ENCODE measurements at regions not wholly inside any gene's neighbourhood (a gene's known extent, or its start where the extent isn't known, plus 50 kb on each side); places are given as distances from the start of the nearest gene placed in this dataset.
"Not testable (repeated sequence)": the region's sequence is repeated elsewhere in the genome, so short reads cannot be mapped to it uniquely, and the experiment has no call there.

DNA sequence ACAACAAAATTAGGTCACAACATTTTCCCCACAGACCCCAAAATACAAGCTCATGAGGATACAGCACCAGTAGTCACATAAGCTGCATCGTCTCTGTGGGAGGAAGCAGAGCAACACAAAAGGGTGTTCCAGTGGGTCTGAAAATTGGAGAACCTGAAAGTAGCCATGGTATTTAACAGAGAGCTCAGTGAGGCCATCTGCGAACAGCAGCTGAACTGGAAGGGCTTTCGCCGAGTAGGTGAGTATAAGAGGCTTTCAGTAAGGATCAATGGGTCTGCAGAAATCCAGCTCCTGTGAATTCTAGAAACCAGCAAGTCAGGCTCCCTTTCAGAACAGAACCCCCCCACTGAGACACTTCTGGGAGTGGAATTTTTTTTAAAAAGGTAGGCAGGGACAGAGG is 120.0 kb upstream of the RREB1 start:
- DNase-seq (ENCODE audit: low spot score): no peak
- TF ChIP-seq, protein P1, sequence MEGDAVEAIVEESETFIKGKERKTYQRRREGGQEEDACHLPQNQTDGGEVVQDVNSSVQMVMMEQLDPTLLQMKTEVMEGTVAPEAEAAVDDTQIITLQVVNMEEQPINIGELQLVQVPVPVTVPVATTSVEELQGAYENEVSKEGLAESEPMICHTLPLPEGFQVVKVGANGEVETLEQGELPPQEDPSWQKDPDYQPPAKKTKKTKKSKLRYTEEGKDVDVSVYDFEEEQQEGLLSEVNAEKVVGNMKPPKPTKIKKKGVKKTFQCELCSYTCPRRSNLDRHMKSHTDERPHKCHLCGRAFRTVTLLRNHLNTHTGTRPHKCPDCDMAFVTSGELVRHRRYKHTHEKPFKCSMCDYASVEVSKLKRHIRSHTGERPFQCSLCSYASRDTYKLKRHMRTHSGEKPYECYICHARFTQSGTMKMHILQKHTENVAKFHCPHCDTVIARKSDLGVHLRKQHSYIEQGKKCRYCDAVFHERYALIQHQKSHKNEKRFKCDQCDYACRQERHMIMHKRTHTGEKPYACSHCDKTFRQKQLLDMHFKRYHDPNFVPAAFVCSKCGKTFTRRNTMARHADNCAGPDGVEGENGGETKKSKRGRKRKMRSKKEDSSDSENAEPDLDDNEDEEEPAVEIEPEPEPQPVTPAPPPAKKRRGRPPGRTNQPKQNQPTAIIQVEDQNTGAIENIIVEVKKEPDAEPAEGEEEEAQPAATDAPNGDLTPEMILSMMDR (IDR thresholded peaks at IDR 0.05; ENCODE audit: extremely low read depth, missing control alignments): no peak

GRCh38 chr6:6990059-6990458 is 117.7 kb upstream of the RREB1 start:
- not testable (repeated sequence) for DNase-seq (ENCODE audit: low spot score)

GRCh38 chr6:6993503-6994237 is 114.1 kb upstream of the RREB1 start:
- no peak for DNase-seq (ENCODE audit: low spot score)

GRCh38 chr6:6994796-6995195 is 113.0 kb upstream of the RREB1 start:
- no peak for DNase-seq (ENCODE audit: low spot score)
- TF ChIP-seq, protein P1 (IDR thresholded peaks at IDR 0.05; ENCODE audit: extremely low read depth, missing control alignments): no peak

More at GRCh38 chr6:6993503-6994237, 114.1 kb upstream of the RREB1 start:
- TF ChIP-seq, protein P1 (IDR thresholded peaks at IDR 0.05; ENCODE audit: extremely low read depth, missing control alignments): no peak

GRCh38 chr6:6995328-6995727 is 112.4 kb upstream of the RREB1 start:
- TF ChIP-seq, protein P1 (IDR thresholded peaks at IDR 0.05; ENCODE audit: extremely low read depth, missing control alignments): no peak
- no peak for DNase-seq (ENCODE audit: low spot score)

- TF ChIP-seq, protein P1 (IDR thresholded peaks at IDR 0.05; ENCODE audit: extremely low read depth, missing control alignments): no peak
- DNase-seq (ENCODE audit: low spot score): no peak
These were observed 111.6 kb upstream of the RREB1 start for GRCh38 chr6:6996124-6996523.

DNA sequence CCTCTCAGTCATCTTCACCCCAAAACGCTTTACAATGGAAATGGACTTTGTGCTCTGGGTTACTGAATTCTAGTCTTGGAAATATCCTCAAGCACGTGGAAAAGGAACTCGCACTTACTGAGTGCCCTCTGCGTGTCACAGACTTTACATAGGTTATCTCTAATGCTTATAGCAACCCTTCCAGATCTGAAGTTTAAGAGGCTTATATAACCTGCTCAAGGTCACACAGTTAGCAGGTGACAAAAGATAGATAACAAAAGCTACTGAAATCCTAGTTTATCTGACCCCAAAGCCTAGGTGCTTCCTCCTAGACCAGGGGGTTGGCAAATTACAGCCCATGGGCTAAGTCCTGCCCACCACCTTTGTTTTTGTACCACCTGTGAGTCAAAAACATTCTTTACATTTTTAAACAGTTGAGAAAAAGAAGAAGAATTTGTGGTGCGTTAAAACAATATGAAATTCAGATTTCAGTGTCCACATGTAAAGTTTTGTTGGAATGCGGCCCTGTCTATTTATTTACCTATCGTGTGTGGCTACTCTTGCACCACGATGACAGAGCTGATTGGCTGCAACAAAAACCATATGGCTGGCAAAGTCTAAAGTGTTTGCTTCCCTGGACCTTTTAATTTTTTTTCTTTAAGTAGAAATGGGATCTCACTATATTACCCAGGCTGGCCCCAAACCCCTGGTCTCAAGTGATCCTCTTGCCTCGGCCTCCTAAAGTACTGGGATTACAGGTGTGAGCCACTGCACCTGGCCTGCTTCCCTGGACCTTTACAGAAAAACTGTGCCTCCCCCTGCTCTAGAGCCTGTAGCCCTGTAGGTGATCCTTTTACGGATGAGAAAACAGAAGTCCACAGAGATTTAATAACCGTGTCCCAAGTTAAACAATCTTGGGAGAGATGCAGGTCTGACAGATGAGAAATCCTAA is 110.2 kb upstream of the RREB1 start:
- no peak for DNase-seq (ENCODE audit: low spot score)
- TF ChIP-seq, protein P1 (IDR thresholded peaks at IDR 0.05; ENCODE audit: extremely low read depth, missing control alignments): no peak
